Anterior cingulate cortex (tissue), 58 donors: ENCODE measurements at regions not wholly inside any gene's neighbourhood (a gene's known extent, or its start where the extent isn't known, plus 50 kb on each side); places are given as distances from the start of the nearest gene placed in this dataset.

Source experiments
- DNase-seq, 58 donors: peaks; one replicate each; lab custom pipeline; 2025; lab: John Stamatoyannopoulos, UW

- DNase-seq: no peak
Measured at GRCh38 chr2:239577935-239578334, 177.1 kb upstream of the HDAC4 start.

- no peak for DNase-seq
Measured at GRCh38 chr2:239576784-239577685, 176.2 kb upstream of the HDAC4 start.

GRCh38 chr2:239575931-239576445 is 175.2 kb upstream of the HDAC4 start:
- DNase-seq: no peak

GRCh38 chr2:239574434-239575156 is 173.8 kb upstream of the HDAC4 start:
- DNase-seq: peak in 6 of 58 donors; percentile 10 to 57 (median 38)

GRCh38 chr2:239574054-239574433 is 173.2 kb upstream of the HDAC4 start:
- no peak for DNase-seq

- no peak for DNase-seq
Measured at GRCh38 chr2:239570971-239571520, 170.2 kb upstream of the HDAC4 start.

GRCh38 chr2:239570216-239570925 is 169.6 kb upstream of the HDAC4 start:
- no peak for DNase-seq

- peak in 19 of 58 donors; percentile 7 to 54 (median 27) for DNase-seq
Measured at GRCh38 chr2:239569401-239570090, 168.7 kb upstream of the HDAC4 start.

- DNase-seq: no peak
Measured at GRCh38 chr2:239568601-239569000, 167.8 kb upstream of the HDAC4 start.

GRCh38 chr2:239567786-239568185 is 167.0 kb upstream of the HDAC4 start:
- no peak for DNase-seq

- no peak for DNase-seq
Measured at GRCh38 chr2:239566995-239567568, 166.3 kb upstream of the HDAC4 start.

- DNase-seq: no peak
Measured at GRCh38 chr2:239566162-239566994, 165.6 kb upstream of the HDAC4 start.

GRCh38 chr2:239564587-239564986 is 163.8 kb upstream of the HDAC4 start:
- no peak for DNase-seq

- DNase-seq: no peak
Measured at GRCh38 chr2:239563561-239563960, 162.7 kb upstream of the HDAC4 start.

- DNase-seq: no peak
Measured at GRCh38 chr2:239561446-239562001, 160.7 kb upstream of the HDAC4 start.

- DNase-seq: no peak
Measured at GRCh38 chr2:239559417-239560261, 158.8 kb upstream of the HDAC4 start.

GRCh38 chr2:239558661-239559060 is 157.8 kb upstream of the HDAC4 start:
- DNase-seq: no peak
